Pancreas (tissue), 10 donors: ENCODE measurements at regions not wholly inside any gene's neighbourhood (a gene's known extent, or its start where the extent isn't known, plus 50 kb on each side); places are given as distances from the start of the nearest gene placed in this dataset.
"Not testable (repeated sequence)": the region's sequence is repeated elsewhere in the genome, so short reads cannot be mapped to it uniquely, and the experiment has no call there.

Source experiments
- ATAC-seq, 4 donors: fragments of 200-7000 bp; cut with Tn5 transposase; one replicate each; pipeline versions ENCODE4 v1.8.0 to v1.9.1; 2020; ENCODE audit warnings: mild to moderate bottlenecking in 4 of 4, moderate library complexity in 4 of 4
- DNase-seq, 6 donors: peaks; one replicate each; pipeline ENCODE4 v3.0.0-alpha.2; 2020
- FAIRE-seq: peaks from 2 replicates; lab custom pipeline; 2012; peaks lifted over from hg19 to GRCh38; lab: Jason Lieb, UNC
- H3K27ac ChIP-seq, 4 donors: fragments of 200-600 bp; sonication (generic); 1 replicate in 3 of 4; 2 replicates in 1 of 4; pipeline versions ENCODE4 v1.5.0 to v1.8.0; 2020
- H3K27me3 ChIP-seq, 4 donors: fragments of 200-600 bp; one replicate each; pipeline ENCODE4 v1.8.0; 2021
- H3K36me3 ChIP-seq, 3 donors: fragments of 200-600 bp; sonication (generic) in 1 of 3; one replicate each; pipeline versions ENCODE4 v1.5.0 to v1.8.0; 2020 to 2021
- H3K4me1 ChIP-seq, 3 donors: fragments of 200-600 bp; one replicate each; pipeline ENCODE4 v1.8.0; 2021
- H3K4me3 ChIP-seq, 4 donors: fragments of 200-600 bp; sonication (generic) in 2 of 4; one replicate each; pipeline versions ENCODE4 v1.5.0 to v1.8.0; 2020 to 2021
- H3K9me3 ChIP-seq, 4 donors: fragments of 200-600 bp; one replicate each; pipeline ENCODE4 v1.8.0; 2021
- WGBS, 2 donors: extraction: QIAGEN DNeasy Blood & Tissue Kit; methylation state at CpG; one replicate each; pipeline ENCODE4 v1.1.7; 2013; 5-methylcytosine and 5-hydroxymethylcytosine counted together
- intact Hi-C, 3 donors: fragments of 100-400 bp; cut with DNase I; formaldehyde crosslinking; loops; one replicate each; pipeline versions ENCODE4 v1.11.1 to v1.14.2; 2022
- TF ChIP-seq, protein P1 (sequence below), 4 donors: fragments of 200-600 bp; sonication (generic) in 3 of 4; IDR thresholded peaks; one replicate each; pipeline versions ENCODE4 v1.5.0 to v1.8.0; 2021; ENCODE audit warnings: antibody characterized with exemption in 4 of 4
- donor health status: healthy with polysubstance abuse.
- donor health status: DM: no; HTN: no; CAD: no; lungs with moderate emphysema.
- donor health status: DM: no; HTN: no; CAD: no.
- donor health status: control.
- donor health status: control.
- donor health status: Bipolar disorder and iron deficiency.
- donor health status: DM: yes; HTN: yes; CAD: no.
- donor health status: DM: no; HTN: no; CAD: no.
- donor health status: DM: no; HTN: no; CAD: no.
- donor health status: DM: yes; HTN: yes; CAD: no.

- TF ChIP-seq, protein P1, sequence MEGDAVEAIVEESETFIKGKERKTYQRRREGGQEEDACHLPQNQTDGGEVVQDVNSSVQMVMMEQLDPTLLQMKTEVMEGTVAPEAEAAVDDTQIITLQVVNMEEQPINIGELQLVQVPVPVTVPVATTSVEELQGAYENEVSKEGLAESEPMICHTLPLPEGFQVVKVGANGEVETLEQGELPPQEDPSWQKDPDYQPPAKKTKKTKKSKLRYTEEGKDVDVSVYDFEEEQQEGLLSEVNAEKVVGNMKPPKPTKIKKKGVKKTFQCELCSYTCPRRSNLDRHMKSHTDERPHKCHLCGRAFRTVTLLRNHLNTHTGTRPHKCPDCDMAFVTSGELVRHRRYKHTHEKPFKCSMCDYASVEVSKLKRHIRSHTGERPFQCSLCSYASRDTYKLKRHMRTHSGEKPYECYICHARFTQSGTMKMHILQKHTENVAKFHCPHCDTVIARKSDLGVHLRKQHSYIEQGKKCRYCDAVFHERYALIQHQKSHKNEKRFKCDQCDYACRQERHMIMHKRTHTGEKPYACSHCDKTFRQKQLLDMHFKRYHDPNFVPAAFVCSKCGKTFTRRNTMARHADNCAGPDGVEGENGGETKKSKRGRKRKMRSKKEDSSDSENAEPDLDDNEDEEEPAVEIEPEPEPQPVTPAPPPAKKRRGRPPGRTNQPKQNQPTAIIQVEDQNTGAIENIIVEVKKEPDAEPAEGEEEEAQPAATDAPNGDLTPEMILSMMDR (IDR thresholded peaks at IDR 0.05): no peak
- H3K4me1 ChIP-seq: peaks cover 0 to 8% (median 0%) of the 10 kb centered on the region in 3 donors
- 29 to 31% methylated on average over 3 of the region's 3 CpGs for WGBS, 2 donors
- intact Hi-C loops: no loop called here
- H3K4me3 ChIP-seq: no peak overlapping the region
- H3K27ac ChIP-seq: no peak overlapping the region
- H3K27me3 ChIP-seq: no peaks in the 10 kb centered on the region
- H3K9me3 ChIP-seq: no peaks in the 10 kb centered on the region
- DNase-seq: no peak
- no peak for FAIRE-seq
- no peaks in the 10 kb centered on the region for H3K36me3 ChIP-seq
- ATAC-seq: peak in 1 of 4 donors; percentile 43
These were observed 308.6 kb upstream of the RPS23 start for GRCh38 chr5:82586661-82587310.

DNA sequence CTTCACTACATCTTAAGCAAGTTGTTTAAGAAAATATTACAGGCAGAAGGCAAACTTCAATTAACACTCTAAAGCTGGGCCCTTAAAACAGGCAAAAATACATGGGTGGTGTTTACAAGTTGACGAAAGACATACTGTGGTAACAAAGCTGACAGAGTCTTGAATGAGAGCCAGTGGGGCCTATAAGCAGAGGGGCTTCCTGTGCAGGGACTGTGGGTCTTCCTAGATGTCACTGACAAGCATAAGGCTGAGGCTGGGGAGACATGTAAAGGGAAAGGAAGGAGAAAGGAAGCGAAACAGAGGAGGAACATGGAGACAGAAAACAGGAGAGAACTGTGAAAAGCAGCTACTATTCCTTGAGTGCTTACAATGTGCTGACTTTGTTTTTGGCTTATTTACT lies 308.0 kb upstream of the RPS23 start:
- 71 to 73% methylated on average over 2 of the region's 2 CpGs for WGBS, 2 donors
- Histone ChIP-seq H3K4me1 (peaks cover 0 to 8% (median 0%) of the 10 kb centered on the region in 3 donors), H3K9me3 (no peaks in the 10 kb centered on the region), H3K27me3 (no peaks in the 10 kb centered on the region), H3K27ac (no peak overlapping the region), H3K4me3 (no peak overlapping the region), H3K36me3 (no peaks in the 10 kb centered on the region)
- intact Hi-C loops: no loop called here
- ATAC-seq: no peak
- TF ChIP-seq, protein P1 (IDR thresholded peaks at IDR 0.05): no peak
- no peak for DNase-seq
- FAIRE-seq: no peak

GRCh38 chr5:82584631-82585030 lies 306.5 kb upstream of the RPS23 start:
- TF ChIP-seq, protein P1 (IDR thresholded peaks at IDR 0.05): no peak
- no peak overlapping the region for H3K27ac ChIP-seq
- no peak overlapping the region for H3K4me3 ChIP-seq
- WGBS, 2 donors: 92 to 99% methylated on average over 4 of the region's 4 CpGs
- H3K4me1 ChIP-seq: peaks cover 0 to 8% (median 0%) of the 10 kb centered on the region in 3 donors
- H3K36me3 ChIP-seq: no peaks in the 10 kb centered on the region
- intact Hi-C loops: no loop called here
- ATAC-seq: no peak
- no peaks in the 10 kb centered on the region for H3K9me3 ChIP-seq
- no peak for FAIRE-seq
- peak in 1 of 6 donors; percentile 35 for DNase-seq
- no peaks in the 10 kb centered on the region for H3K27me3 ChIP-seq

DNA sequence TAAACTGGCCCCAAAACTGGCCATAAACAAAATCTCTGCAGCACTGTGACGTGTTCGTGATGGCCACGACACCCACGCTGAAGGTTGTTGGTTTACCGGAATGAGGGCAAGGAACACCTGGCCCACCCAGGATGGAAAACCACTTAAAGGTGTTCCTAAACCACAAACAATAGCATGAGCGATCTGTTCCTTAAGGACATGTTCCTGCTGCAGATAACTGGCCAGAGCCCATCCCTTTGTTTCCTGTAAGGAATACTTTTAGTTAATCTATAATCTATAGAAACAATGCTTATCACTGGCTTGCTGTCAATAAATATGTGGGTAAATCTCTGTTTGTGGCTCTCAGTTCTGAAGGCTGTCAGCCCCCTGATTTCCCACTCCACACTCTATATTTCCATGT lies 305.2 kb upstream of the RPS23 start:
- H3K4me1 ChIP-seq, H3K4me3 ChIP-seq, H3K27me3 ChIP-seq, intact Hi-C loops, H3K9me3 ChIP-seq, H3K27ac ChIP-seq, H3K36me3 ChIP-seq, ATAC-seq, FAIRE-seq, DNase-seq: not testable (repeated sequence)
- WGBS, 2 donors: 92 to 96% methylated on average over 6 of the region's 6 CpGs

DNA sequence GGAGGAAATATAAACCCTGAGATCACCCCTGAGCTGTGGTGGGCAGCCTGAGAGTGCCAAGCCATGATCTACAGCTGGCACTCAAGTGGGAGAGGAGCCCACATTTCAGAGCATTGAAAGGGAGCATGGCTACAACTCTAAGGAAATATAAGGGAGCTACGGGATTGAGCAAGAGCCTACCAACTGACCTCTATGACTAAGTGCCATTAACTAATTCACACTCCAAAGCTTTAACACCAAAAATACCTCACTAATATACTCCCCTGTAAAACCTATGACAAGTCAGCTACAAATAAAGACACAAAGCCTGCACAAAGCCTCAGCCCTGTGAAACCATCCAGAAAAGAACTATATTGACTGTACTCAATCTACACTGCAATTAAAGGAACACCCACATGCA lies 286.8 kb upstream of the RPS23 start:
- TF ChIP-seq, protein P1 (IDR thresholded peaks at IDR 0.05): no peak
- no peak for ATAC-seq

More for the DNA sequence above, 286.8 kb upstream of the RPS23 start:
- Histone ChIP-seq H3K36me3 (no peaks in the 10 kb centered on the region), H3K9me3 (no peaks in the 10 kb centered on the region), H3K27me3 (no peaks in the 10 kb centered on the region), H3K4me3 (no peak overlapping the region), H3K4me1 (peaks cover 5 to 6% (median 6%) of the 10 kb centered on the region in 3 donors), H3K27ac (no peak overlapping the region)
- WGBS, 2 donors: 89 to 90% methylated on average over 1 of the region's 1 CpG
- FAIRE-seq: no peak
- intact Hi-C loops: no loop called here
- DNase-seq: no peak
